Keratinocyte (primary cell): ENCODE measurements at regions not wholly inside any gene's neighbourhood (a gene's known extent, or its start where the extent isn't known, plus 50 kb on each side); places are given as distances from the start of the nearest gene placed in this dataset.

Source experiments
- CTCF ChIP-seq, 3 experiments: IDR thresholded peaks in 1 of 3; conservative IDR thresholded peaks in 1 of 3; optimal IDR thresholded peaks in 1 of 3; 2 replicates in 2 of 3; 3 replicates in 1 of 3; pipeline versions ENCODE3 to v1.5.1; 2011; ENCODE audit warnings: low read length in 3 of 3, mild to moderate bottlenecking in 3 of 3, moderate library complexity in 2 of 3, control low read depth in 1 of 3, inconsistent platforms in 1 of 3; ENCODE audit not compliant: insufficient read depth in 2 of 3; ENCODE audit errors: extremely low read depth in 1 of 3
- EZH2 ChIP-seq: IDR thresholded peaks from one replicate; pipeline ENCODE4 v1.6.1; 2012; ENCODE audit warnings: inconsistent platforms, mild to moderate bottlenecking, low read length, moderate library complexity

GRCh38 chr5:25327172-25327571 lies 682.4 kb upstream of the CDH10 start:
- no peak for TF ChIP-seq EZH2
- no peak for TF ChIP-seq CTCF (optimal IDR thresholded peaks at IDR 0.05 in 1 of 3, IDR thresholded peaks at IDR 0.05 in 1 of 3, conservative IDR thresholded peaks at IDR 0.05 in 1 of 3; ENCODE audit: extremely low read depth in 1 of 3, insufficient read depth in 2 of 3, low read length in 3 of 3)
